GM10248 (cell line): ENCODE measurements at regions not wholly inside any gene's neighbourhood (a gene's known extent, or its start where the extent isn't known, plus 50 kb on each side); places are given as distances from the start of the nearest gene placed in this dataset.
"Not testable (repeated sequence)": the region's sequence is repeated elsewhere in the genome, so short reads cannot be mapped to it uniquely, and the experiment has no call there.

Source experiments
- CTCF ChIA-PET: fragments of 300-600 bp; sonication (Branson Sonifier 250); formaldehyde crosslinking; extraction: SDS; loops from one replicate; lab custom pipeline; 2021; ENCODE audit warnings: antibody characterized with exemption; lab: Yijun Ruan, JAX
- POLR2A ChIA-PET: fragments of 350-650 bp; sonication (Branson Sonifier 250); formaldehyde crosslinking; extraction: SDS; loops from one replicate; lab custom pipeline; 2020; ENCODE audit warnings: antibody characterized with exemption; lab: Yijun Ruan, JAX
- DNase-seq: peaks from one replicate; pipeline ENCODE4 v3.0.0; 2012; ENCODE audit errors: extremely low spot score
- TF ChIP-seq, protein P1 (sequence below): IDR thresholded peaks from 2 replicates; pipeline ENCODE4 v1.5.1; 2012; ENCODE audit warnings: mild to moderate bottlenecking, low read depth; ENCODE audit errors: extremely low read depth, missing control alignments, control extremely low read depth

DNA sequence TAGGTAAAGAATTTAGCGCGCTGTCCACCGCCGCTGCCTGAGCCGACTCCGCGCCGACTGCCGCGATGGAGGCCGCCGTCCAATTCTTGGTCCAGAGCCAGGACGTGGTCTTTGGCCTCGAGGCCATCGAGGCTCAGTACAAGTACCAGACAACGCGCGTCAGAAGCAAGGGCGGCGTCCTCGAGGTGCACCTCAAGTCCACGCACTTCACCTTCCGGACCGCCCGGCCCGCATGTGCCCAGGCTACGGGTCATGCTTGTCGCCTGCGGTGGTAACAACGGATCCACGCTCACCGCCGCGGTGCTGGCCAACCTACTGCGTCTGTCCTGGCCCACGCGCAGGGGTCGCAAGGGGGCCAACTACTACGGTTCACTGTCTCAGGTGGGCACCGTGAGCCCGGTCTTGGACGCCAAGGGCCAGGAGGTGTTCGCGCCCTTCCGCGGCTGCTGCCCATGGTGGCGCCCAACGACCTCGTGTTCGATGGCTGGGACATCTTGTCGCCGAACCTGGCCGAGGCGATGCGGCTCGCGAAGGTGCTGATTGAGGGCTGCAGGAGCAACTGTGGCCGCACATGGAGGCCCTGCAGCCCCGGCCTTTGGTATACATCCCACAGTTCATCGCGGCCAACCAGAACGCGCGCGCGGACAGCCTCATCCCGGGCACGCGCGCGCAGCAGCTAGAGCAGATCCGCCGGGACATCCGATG is 128.0 kb downstream of the ANAPC4 start:
- no peak for DNase-seq
- TF ChIP-seq, protein P1, sequence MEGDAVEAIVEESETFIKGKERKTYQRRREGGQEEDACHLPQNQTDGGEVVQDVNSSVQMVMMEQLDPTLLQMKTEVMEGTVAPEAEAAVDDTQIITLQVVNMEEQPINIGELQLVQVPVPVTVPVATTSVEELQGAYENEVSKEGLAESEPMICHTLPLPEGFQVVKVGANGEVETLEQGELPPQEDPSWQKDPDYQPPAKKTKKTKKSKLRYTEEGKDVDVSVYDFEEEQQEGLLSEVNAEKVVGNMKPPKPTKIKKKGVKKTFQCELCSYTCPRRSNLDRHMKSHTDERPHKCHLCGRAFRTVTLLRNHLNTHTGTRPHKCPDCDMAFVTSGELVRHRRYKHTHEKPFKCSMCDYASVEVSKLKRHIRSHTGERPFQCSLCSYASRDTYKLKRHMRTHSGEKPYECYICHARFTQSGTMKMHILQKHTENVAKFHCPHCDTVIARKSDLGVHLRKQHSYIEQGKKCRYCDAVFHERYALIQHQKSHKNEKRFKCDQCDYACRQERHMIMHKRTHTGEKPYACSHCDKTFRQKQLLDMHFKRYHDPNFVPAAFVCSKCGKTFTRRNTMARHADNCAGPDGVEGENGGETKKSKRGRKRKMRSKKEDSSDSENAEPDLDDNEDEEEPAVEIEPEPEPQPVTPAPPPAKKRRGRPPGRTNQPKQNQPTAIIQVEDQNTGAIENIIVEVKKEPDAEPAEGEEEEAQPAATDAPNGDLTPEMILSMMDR = no peak
- ChIA-PET POLR2A (no interaction called here), CTCF (interaction anchor here (1.0 to 1.1 kb wide), 2 partner anchors 9 to 19 kb away, joined by 3 read pairs; no protein-coding TSS in a partner anchor)

DNA sequence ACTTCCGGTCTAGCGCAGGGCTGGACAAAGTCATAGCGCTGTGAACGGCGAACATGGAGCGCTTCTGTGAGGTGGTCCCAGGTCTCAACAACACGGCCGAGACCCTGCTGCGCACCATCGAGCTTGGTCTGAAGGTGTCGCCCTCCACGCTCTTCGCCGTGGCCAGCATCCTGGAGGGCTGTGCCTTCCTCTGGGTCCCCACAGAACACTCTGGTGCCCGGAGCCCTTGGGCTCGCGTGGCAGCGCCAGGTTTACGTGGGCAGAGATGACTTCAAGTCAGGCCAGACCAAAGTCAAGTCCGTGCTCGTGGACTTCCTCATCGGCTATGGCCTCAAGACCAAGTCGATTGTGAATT is 128.6 kb downstream of the ANAPC4 start:
- TF ChIP-seq, protein P1 = no peak
- ChIA-PET CTCF (interaction anchor here (1.0 to 1.1 kb wide), 2 partner anchors 9 to 19 kb away, joined by 3 read pairs; no protein-coding TSS in a partner anchor), POLR2A (no interaction called here)
- DNase-seq = no peak

DNA sequence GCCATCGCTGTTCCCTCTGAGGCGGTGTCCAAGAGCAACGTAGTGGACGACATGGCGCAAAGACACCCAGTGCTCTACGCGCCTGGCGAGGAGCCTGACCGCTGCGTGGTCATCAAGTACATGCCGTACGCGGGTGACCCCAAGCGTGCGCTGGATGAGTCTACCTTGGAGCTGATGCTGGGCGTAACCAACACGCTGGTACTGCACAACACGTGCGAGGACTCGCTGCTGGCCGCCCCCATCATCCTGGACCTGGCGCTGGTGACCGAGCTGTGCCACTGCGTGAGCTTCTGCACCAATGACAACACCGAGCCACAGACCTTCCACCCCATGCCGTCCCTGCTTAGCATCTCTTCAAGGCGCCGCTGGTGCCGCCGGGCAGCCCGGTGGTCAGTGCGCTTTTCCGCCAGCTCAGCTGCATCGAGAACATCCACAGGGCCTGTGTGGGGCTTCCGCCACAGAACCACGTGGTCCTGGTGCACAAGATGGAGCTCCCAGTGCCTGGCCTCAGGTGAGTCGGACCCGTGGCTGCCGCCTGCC is 129.0 kb downstream of the ANAPC4 start:
- POLR2A ChIA-PET = no interaction called here
- CTCF ChIA-PET = interaction anchor here (1.0 to 1.1 kb wide), 2 partner anchors 10 to 20 kb away, joined by 3 read pairs; no protein-coding TSS in a partner anchor

DNA sequence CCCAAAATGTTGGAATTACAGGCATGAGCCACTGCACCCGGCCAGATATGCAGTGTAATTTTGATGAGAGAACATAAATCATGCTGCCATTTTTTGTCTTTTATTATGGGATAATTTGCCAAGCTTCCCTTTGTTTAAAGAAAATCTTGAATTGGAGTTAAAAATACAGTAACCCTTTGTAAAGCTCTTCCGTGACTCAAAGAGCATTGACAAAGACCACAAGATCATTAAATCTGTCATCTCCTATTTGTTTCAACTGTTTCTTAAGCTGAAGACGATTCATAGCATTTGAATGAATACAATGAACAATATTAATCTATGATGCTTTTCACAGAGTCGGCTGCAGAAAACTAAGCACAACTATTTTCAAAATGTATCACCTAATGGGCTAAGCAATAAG is 132.6 kb downstream of the ANAPC4 start:
- ChIA-PET POLR2A (no interaction called here), CTCF (interaction anchor here (1.3 to 1.9 kb wide), 3 partner anchors 9 to 48 kb away, joined by 3 to 5 read pairs (median 4); no protein-coding TSS in a partner anchor)
- DNase-seq = no peak
- TF ChIP-seq, protein P1 = no peak

More for the DNA sequence above, 129.0 kb downstream of the ANAPC4 start:
- no peak for DNase-seq
- TF ChIP-seq, protein P1 = no peak

DNA sequence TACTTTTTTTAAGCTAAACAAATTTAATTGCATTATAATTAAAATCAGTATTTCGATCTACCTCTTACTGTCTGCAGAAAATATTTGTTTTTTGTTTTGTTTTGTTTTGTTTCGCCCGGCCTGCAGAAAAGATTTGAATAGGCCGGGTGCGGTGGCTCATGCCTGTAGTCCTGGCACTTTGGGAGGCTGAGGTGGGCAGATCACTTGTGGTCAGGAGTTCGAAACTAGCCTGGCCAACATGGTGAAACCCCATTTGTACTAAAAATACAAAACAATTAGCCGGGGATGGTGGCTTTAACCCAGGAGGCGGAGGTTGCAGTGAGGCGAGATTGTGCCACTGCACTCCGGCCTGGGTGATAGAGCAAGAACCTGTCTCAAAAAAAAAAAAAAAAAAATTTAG is 134.8 kb downstream of the ANAPC4 start:
- POLR2A ChIA-PET, CTCF ChIA-PET: not testable (repeated sequence)

DNA sequence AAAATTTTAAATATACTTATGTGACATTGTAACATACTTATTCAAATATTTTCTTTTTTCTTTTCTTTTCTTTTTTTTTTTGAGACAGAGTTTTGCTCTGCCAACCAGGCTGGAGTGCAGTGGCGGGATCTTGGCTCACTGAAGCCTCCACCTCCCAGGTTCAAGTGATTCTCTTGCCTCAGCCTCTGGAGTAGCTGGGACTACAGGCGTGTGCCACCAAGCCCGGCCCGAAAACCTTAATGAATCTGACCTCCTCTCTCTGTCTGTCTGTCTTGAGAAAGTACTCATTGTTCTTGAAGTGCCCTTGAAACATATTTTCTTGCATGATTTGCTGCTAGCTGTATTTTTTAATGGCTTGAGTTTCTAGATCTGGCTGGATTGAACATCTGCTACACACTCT is 136.8 kb downstream of the ANAPC4 start:
- TF ChIP-seq, protein P1 = no peak
- ChIA-PET CTCF (no interaction called here), POLR2A (no interaction called here)
- no peak for DNase-seq

More for the DNA sequence above, 134.8 kb downstream of the ANAPC4 start:
- DNase-seq = not testable (repeated sequence)

DNA sequence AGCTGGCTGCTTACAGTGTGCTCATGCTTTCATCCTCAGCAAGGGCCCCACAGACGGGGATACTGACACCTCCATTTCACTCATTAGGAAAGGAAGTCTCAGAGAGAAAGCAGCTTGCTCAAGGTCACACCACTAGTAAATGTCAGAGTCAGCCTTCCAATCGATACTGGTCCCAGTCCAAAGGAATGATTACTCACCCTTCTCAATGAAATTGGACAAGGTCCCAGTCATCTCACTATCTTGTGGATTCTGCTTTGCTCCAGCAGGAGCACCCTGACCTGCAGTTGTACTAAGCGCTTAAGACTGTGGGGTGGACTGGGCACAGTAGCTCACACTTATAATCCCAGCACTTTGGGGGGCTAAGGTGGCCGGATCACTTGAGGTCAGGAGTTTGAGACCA is 132.2 kb upstream of the SLC34A2 start:
- CTCF ChIA-PET = interaction anchor here (1.1 kb wide), 1 partner anchor 34 kb away, joined by 3 read pairs; no protein-coding TSS in a partner anchor

More for the DNA sequence above, 132.2 kb upstream of the SLC34A2 start:
- TF ChIP-seq, protein P1 = no peak
- DNase-seq = no peak
- POLR2A ChIA-PET = no interaction called here
